Keratinocyte (primary cell): ENCODE measurements at regions not wholly inside any gene's neighbourhood (a gene's known extent, or its start where the extent isn't known, plus 50 kb on each side); places are given as distances from the start of the nearest gene placed in this dataset.

Experiments used
- DNase-seq: peaks from one replicate; pipeline ENCODE4 v3.0.0-alpha.2; 2011; ENCODE audit warnings: low read depth, missing footprints, low spot score
- FAIRE-seq: peaks from 2 replicates; lab custom pipeline; 2011; peaks lifted over from hg19 to GRCh38; lab: Jason Lieb, UNC
- H2AFZ ChIP-seq: 2 replicates; pipeline ENCODE4 v1.6.0; 2012; ENCODE audit warnings: low read length, control low read depth, inconsistent platforms; ENCODE audit not compliant: control insufficient read depth
- H3K27ac ChIP-seq: 2 replicates; pipeline ENCODE4 v1.5.1; 2011; ENCODE audit warnings: low read length; ENCODE audit not compliant: control insufficient read depth, insufficient read depth
- H3K27me3 ChIP-seq: 3 replicates; pipeline ENCODE4 v1.6.0; 2011; ENCODE audit warnings: low read length; ENCODE audit not compliant: control insufficient read depth, insufficient read depth; ENCODE audit errors: extremely low read depth
- H3K36me3 ChIP-seq, 2 experiments: 2 replicates in 1 of 2; 3 replicates in 1 of 2; pipeline ENCODE4 v1.5.1; 2011; ENCODE audit warnings: low read length in 2 of 2, mild to moderate bottlenecking in 1 of 2; ENCODE audit not compliant: control insufficient read depth in 2 of 2, insufficient read depth in 2 of 2; ENCODE audit errors: extremely low read depth in 1 of 2
- H3K4me1 ChIP-seq: 3 replicates; pipeline ENCODE4 v1.5.1; 2011; ENCODE audit warnings: low read length; ENCODE audit not compliant: control insufficient read depth, insufficient read depth; ENCODE audit errors: extremely low read depth
- H3K4me2 ChIP-seq: 3 replicates; pipeline ENCODE4 v1.6.0; 2011; ENCODE audit warnings: low read depth, low read length; ENCODE audit not compliant: control insufficient read depth, insufficient read depth; ENCODE audit errors: extremely low read depth
- H3K4me3 ChIP-seq, 3 experiments: fragments of 200-600 bp in 1 of 3; sonication (generic) in 1 of 3; 2 replicates in 2 of 3; 3 replicates in 1 of 3; pipeline ENCODE4 v1.5.1; 2011 to 2016; ENCODE audit warnings: low read length in 3 of 3, mild to moderate bottlenecking in 3 of 3, control low read depth in 2 of 3, inconsistent platforms in 1 of 3, low read depth in 1 of 3, mixed read lengths in 1 of 3, mixed run types in 1 of 3, moderate library complexity in 1 of 3; ENCODE audit not compliant: control insufficient read depth in 2 of 3, insufficient read depth in 2 of 3; ENCODE audit errors: extremely low read depth in 1 of 3
- H3K79me2 ChIP-seq: 2 replicates; pipeline ENCODE4 v1.6.0; 2012; ENCODE audit warnings: low read length; ENCODE audit not compliant: control insufficient read depth, insufficient read depth
- H3K9ac ChIP-seq: 3 replicates; pipeline ENCODE4 v1.6.0; 2011; ENCODE audit warnings: low read length; ENCODE audit not compliant: control insufficient read depth, insufficient read depth; ENCODE audit errors: extremely low read depth
- H3K9me1 ChIP-seq: 3 replicates; pipeline ENCODE4 v1.6.0; 2011; ENCODE audit warnings: low read length; ENCODE audit not compliant: control insufficient read depth, insufficient read depth; ENCODE audit errors: extremely low read depth
- H3K9me3 ChIP-seq: 2 replicates; pipeline ENCODE4 v1.5.1; 2012; ENCODE audit warnings: low read depth, low read length; ENCODE audit not compliant: control insufficient read depth
- H4K20me1 ChIP-seq: 3 replicates; pipeline ENCODE4 v1.6.0; 2011; ENCODE audit warnings: low read length; ENCODE audit not compliant: control insufficient read depth, insufficient read depth; ENCODE audit errors: extremely low read depth
- CTCF ChIP-seq, 3 experiments: IDR thresholded peaks in 1 of 3; conservative IDR thresholded peaks in 1 of 3; optimal IDR thresholded peaks in 1 of 3; 2 replicates in 2 of 3; 3 replicates in 1 of 3; pipeline versions ENCODE3 to v1.5.1; 2011; ENCODE audit warnings: low read length in 3 of 3, mild to moderate bottlenecking in 3 of 3, moderate library complexity in 2 of 3, control low read depth in 1 of 3, inconsistent platforms in 1 of 3; ENCODE audit not compliant: insufficient read depth in 2 of 3; ENCODE audit errors: extremely low read depth in 1 of 3
- EZH2 ChIP-seq: IDR thresholded peaks from one replicate; pipeline ENCODE4 v1.6.1; 2012; ENCODE audit warnings: inconsistent platforms, mild to moderate bottlenecking, low read length, moderate library complexity
- dilution Hi-C: fragments of 300-500 bp; cut with MboI; formaldehyde crosslinking; loops from one replicate; pipeline ENCODE4 v1.7.0; 2020; ENCODE audit warnings: low sequenced_read_pairs; ENCODE audit not compliant: extremely low pct_ligation_motif_present

DNA sequence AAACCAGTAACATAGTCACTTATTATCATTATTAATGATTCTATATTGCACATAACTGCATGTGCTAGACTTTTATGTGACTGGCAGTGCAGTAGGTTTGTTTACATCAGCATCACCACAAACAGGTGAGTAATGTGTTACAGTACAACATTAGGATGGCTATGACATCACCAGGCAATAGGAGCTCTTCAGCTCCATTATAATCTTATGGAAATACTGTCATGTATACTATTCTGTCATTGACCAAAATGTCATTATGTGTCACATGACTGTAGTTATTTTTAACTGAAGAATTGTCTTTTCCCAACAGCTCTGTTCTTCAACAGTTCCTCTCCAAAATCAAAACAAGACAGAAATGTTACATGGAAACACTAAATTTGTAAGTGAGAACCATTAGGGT lies 96.3 kb downstream of the C18orf54 start:
- dilution Hi-C loops = no loop called here
- no peaks in the 10 kb centered on the region for H3K27me3 ChIP-seq
- TF ChIP-seq CTCF (optimal IDR thresholded peaks at IDR 0.05 in 1 of 3, IDR thresholded peaks at IDR 0.05 in 1 of 3, conservative IDR thresholded peaks at IDR 0.05 in 1 of 3; ENCODE audit: extremely low read depth in 1 of 3, insufficient read depth in 2 of 3, low read length in 3 of 3) = no peak
- TF ChIP-seq EZH2 = no peak
- H3K4me3 ChIP-seq = no peak overlapping the region
- H3K9me1 ChIP-seq = no peaks in the 10 kb centered on the region
- no peak overlapping the region for H3K4me2 ChIP-seq
- H3K4me1 ChIP-seq = no peaks in the 10 kb centered on the region
- no peak overlapping the region for H2AFZ ChIP-seq
- DNase-seq (no peak), FAIRE-seq (no peak)
- no peaks in the 10 kb centered on the region for H4K20me1 ChIP-seq
- H3K9ac ChIP-seq = no peak overlapping the region
- H3K9me3 ChIP-seq = no peaks in the 10 kb centered on the region
- H3K27ac ChIP-seq = no peak overlapping the region
- H3K79me2 ChIP-seq = no peaks in the 10 kb centered on the region
- no peaks in the 10 kb centered on the region for H3K36me3 ChIP-seq

- FAIRE-seq = no peak
- H2AFZ ChIP-seq = no peak overlapping the region
- no peaks in the 10 kb centered on the region for H3K36me3 ChIP-seq
- no peaks in the 10 kb centered on the region for H3K9me1 ChIP-seq
- H4K20me1 ChIP-seq = no peaks in the 10 kb centered on the region
- no peaks in the 10 kb centered on the region for H3K9me3 ChIP-seq
- dilution Hi-C loops = no loop called here
- H3K79me2 ChIP-seq = no peaks in the 10 kb centered on the region
- H3K27ac ChIP-seq = no peak overlapping the region
- no peak for DNase-seq
- H3K4me1 ChIP-seq = peaks cover 5% of the 10 kb centered on the region
- no peak overlapping the region for H3K9ac ChIP-seq
- TF ChIP-seq EZH2 (no peak), CTCF (optimal IDR thresholded peaks at IDR 0.05 in 1 of 3, IDR thresholded peaks at IDR 0.05 in 1 of 3, conservative IDR thresholded peaks at IDR 0.05 in 1 of 3; ENCODE audit: extremely low read depth in 1 of 3, insufficient read depth in 2 of 3, low read length in 3 of 3) (no peak)
- H3K4me2 ChIP-seq = no peak overlapping the region
- no peaks in the 10 kb centered on the region for H3K27me3 ChIP-seq
- no peak overlapping the region for H3K4me3 ChIP-seq
These were observed 107.8 kb downstream of the C18orf54 start for GRCh38 chr18:54465502-54465901.
